Caco-2 (cell line): ENCODE measurements at regions not wholly inside any gene's neighbourhood (a gene's known extent, or its start where the extent isn't known, plus 50 kb on each side); places are given as distances from the start of the nearest gene placed in this dataset.

Source experiments
- BruUV-seq: library from RNA; stranded (reverse); fragments of 400-500 nt; replicated peaks from 2 replicates; lab custom pipeline; 2021; lab: Mats Ljungman, UMichigan
- CTCF ChIA-PET: fragments of 300-600 bp; sonication (Branson Sonifier 250); formaldehyde crosslinking; loops from one replicate; lab custom pipeline; 2022; ENCODE audit warnings: antibody characterized with exemption; lab: Charles Lee
- POLR2A ChIA-PET: fragments of 300-600 bp; sonication (Branson Sonifier 250); formaldehyde crosslinking; loops from one replicate; lab custom pipeline; 2022; ENCODE audit warnings: antibody characterized with exemption; lab: Charles Lee
- DNase-seq, 2 experiments: peaks; one replicate each; pipeline versions ENCODE4 v3.0.0 to v3.0.0-alpha.2; 2020 to 2022
- H3K27me3 ChIP-seq: replicated peaks from 2 replicates; pipeline ENCODE4 v1.6.0; 2011; ENCODE audit warnings: low read length; ENCODE audit not compliant: control insufficient read depth, insufficient read depth
- H3K36me3 ChIP-seq: 2 replicates; pipeline ENCODE4 v1.5.1; 2011; ENCODE audit warnings: low read length; ENCODE audit not compliant: control insufficient read depth, insufficient read depth
- H3K4me1 ChIP-seq: fragments of 250-450 bp; sonication (Bioruptor Pico); 2 replicates; pipeline ENCODE4 v1.5.1; 2020; ENCODE audit warnings: mild to moderate bottlenecking
- H3K4me3 ChIP-seq: 2 replicates; pipeline ENCODE4 v1.5.1; 2011; ENCODE audit warnings: low read depth, mild to moderate bottlenecking, control low read depth, low read length
- H3K9me3 ChIP-seq: fragments of 250-450 bp; sonication (Bioruptor Pico); 2 replicates; pipeline ENCODE4 v1.5.1; 2020; ENCODE audit warnings: mild to moderate bottlenecking, moderate library complexity
- H3K27ac Mint-ChIP-seq: one replicate; pipeline ENCODE4 v1.8.0; 2022; ENCODE audit warnings: mixed read lengths; ENCODE audit not compliant: unreplicated experiment
- H3K27me3 Mint-ChIP-seq: one replicate; pipeline ENCODE4 v1.8.0; 2022; ENCODE audit warnings: mixed read lengths; ENCODE audit not compliant: insufficient read depth, unreplicated experiment
- H3K36me3 Mint-ChIP-seq: one replicate; pipeline ENCODE4 v1.8.0; 2022; ENCODE audit warnings: mild to moderate bottlenecking, mixed read lengths; ENCODE audit not compliant: insufficient read depth, unreplicated experiment
- H3K4me1 Mint-ChIP-seq: one replicate; pipeline ENCODE4 v1.8.0; 2022; ENCODE audit warnings: low read depth, mixed read lengths; ENCODE audit not compliant: unreplicated experiment
- H3K4me3 Mint-ChIP-seq: one replicate; pipeline ENCODE4 v1.8.0; 2022; ENCODE audit warnings: mild to moderate bottlenecking, moderate library complexity, mixed read lengths; ENCODE audit not compliant: unreplicated experiment
- H3K9me3 Mint-ChIP-seq: one replicate; pipeline ENCODE4 v1.8.0; 2022; ENCODE audit warnings: mixed read lengths; ENCODE audit not compliant: unreplicated experiment
- intact Hi-C: fragments of 100-400 bp; cut with micrococcal nuclease; formaldehyde crosslinking; loops from one replicate; pipeline ENCODE4 v1.10.0; 2022; ENCODE audit not compliant: unreplicated experiment
- TF ChIP-seq, protein P1 (sequence below), 2 experiments: fragments of 200-600 bp in 1 of 2; IDR thresholded peaks; 1 replicate in 1 of 2; 2 replicates in 1 of 2; pipeline versions ENCODE4 v1.5.1 to v1.8.0; 2011 to 2022; ENCODE audit warnings: antibody characterized with exemption in 1 of 2, control low read depth in 1 of 2, inconsistent platforms in 1 of 2, low read depth in 1 of 2, low read length in 1 of 2, mild to moderate bottlenecking in 1 of 2, moderate library complexity in 1 of 2; ENCODE audit not compliant: insufficient read depth in 1 of 2, severe bottlenecking in 1 of 2, unreplicated experiment in 1 of 2

DNA sequence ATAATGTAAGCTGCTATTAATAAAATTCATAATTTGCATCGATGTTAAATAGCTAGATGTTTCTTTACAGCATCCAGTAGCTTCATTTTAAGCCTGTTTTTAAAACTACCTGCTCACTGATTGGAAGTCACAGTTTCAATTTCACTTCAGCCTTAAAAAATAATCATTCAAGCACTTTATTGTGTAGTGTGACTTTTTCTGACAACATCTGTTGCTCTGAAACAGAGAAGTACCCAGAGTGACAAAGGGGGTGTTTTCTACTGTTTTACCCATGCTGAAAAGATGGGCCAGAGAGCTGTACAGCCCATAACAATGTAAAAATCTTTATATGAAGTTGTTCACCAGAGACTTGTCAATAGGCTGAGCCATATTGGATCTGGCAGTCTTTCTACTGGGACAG, 437.2 kb downstream of the MDFIC start:
- Mint-ChIP-seq H3K4me3 (no peak overlapping the region), H3K4me1 (no peaks in the 10 kb centered on the region), H3K9me3 (no peaks in the 10 kb centered on the region), H3K27ac (no peak overlapping the region), H3K36me3 (no peaks in the 10 kb centered on the region), H3K27me3 (no peaks in the 10 kb centered on the region)
- intact Hi-C loops, result no loop called here
- BruUV-seq, result no TSS peak
- TF ChIP-seq, protein P1, sequence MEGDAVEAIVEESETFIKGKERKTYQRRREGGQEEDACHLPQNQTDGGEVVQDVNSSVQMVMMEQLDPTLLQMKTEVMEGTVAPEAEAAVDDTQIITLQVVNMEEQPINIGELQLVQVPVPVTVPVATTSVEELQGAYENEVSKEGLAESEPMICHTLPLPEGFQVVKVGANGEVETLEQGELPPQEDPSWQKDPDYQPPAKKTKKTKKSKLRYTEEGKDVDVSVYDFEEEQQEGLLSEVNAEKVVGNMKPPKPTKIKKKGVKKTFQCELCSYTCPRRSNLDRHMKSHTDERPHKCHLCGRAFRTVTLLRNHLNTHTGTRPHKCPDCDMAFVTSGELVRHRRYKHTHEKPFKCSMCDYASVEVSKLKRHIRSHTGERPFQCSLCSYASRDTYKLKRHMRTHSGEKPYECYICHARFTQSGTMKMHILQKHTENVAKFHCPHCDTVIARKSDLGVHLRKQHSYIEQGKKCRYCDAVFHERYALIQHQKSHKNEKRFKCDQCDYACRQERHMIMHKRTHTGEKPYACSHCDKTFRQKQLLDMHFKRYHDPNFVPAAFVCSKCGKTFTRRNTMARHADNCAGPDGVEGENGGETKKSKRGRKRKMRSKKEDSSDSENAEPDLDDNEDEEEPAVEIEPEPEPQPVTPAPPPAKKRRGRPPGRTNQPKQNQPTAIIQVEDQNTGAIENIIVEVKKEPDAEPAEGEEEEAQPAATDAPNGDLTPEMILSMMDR (IDR thresholded peaks at IDR 0.05; ENCODE audit: insufficient read depth in 1 of 2, low read depth in 1 of 2, low read length in 1 of 2, severe bottlenecking in 1 of 2, unreplicated experiment in 1 of 2), result no peak
- CTCF ChIA-PET, result no interaction called here
- no peak for DNase-seq
- POLR2A ChIA-PET, result no interaction called here
- H3K9me3 ChIP-seq, result no peaks in the 10 kb centered on the region
- H3K36me3 ChIP-seq, result no peaks in the 10 kb centered on the region
- no peak overlapping the region for H3K4me3 ChIP-seq
- H3K4me1 ChIP-seq, result no peaks in the 10 kb centered on the region
- no peaks in the 10 kb centered on the region for H3K27me3 ChIP-seq

DNA sequence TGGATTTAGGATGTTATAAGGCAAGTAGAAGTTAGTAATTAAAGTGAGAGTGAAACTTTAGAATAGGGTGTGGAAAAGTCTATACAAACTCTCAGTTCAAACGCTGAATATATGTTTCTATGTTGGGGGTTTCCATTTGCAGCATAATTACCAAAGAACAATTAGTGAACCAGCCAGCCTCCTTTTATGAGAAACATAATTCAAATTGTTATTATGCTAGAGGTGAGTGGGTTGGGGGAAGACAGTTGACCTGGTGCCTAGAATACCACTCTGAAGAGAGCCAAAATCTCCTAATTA, 435.8 kb downstream of the MDFIC start:
- Histone ChIP-seq H3K36me3 (no peaks in the 10 kb centered on the region), H3K4me1 (no peaks in the 10 kb centered on the region), H3K4me3 (no peak overlapping the region), H3K27me3 (no peaks in the 10 kb centered on the region), H3K9me3 (no peaks in the 10 kb centered on the region)
- no peak overlapping the region for H3K27ac Mint-ChIP-seq
- no peak for DNase-seq
- H3K9me3 Mint-ChIP-seq, result no peaks in the 10 kb centered on the region
- TF ChIP-seq, protein P1 (IDR thresholded peaks at IDR 0.05; ENCODE audit: insufficient read depth in 1 of 2, low read depth in 1 of 2, low read length in 1 of 2, severe bottlenecking in 1 of 2, unreplicated experiment in 1 of 2), result no peak
- ChIA-PET POLR2A (no interaction called here), CTCF (no interaction called here)
- H3K27me3 Mint-ChIP-seq, result no peaks in the 10 kb centered on the region
- no peak overlapping the region for H3K4me3 Mint-ChIP-seq
- intact Hi-C loops, result loop anchor here (2.0 kb wide), 1 partner anchor 493 kb away; no protein-coding TSS in a partner anchor
- no peaks in the 10 kb centered on the region for H3K4me1 Mint-ChIP-seq
- H3K36me3 Mint-ChIP-seq, result no peaks in the 10 kb centered on the region
- BruUV-seq, result no TSS peak

DNA sequence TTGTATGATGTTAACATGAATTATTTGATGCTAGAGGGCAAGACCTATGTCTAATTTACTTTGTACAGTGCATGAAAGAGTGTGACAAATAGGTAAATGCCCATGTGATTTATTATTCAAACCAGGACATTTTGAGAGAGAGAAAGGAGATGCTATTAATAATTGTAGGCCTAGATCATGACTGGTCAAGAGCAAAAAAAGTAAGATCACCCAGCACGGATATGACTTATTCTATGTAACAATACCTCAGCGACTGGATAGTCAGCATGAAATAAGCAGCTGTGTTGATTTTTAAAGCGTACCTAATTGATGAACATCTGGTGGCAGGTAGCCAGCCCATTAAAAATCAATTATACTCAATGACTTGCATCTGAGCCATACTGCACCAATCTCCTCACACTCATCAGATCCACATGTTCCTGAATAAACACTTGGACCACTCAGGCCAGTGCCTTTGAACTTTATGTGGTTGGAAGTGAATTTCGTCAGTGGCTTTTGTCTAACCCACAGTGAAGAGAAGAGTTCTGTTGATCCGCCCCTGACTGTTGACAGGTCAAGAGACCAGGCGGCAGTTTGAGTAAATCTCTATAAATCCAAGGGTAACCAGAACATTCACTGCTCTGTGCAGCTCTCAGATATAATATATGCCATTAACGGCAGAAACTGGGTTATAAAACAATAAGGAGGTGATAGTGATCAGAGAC, 435.3 kb downstream of the MDFIC start:
- no peak overlapping the region for H3K4me3 Mint-ChIP-seq
- H3K27me3 Mint-ChIP-seq, result no peaks in the 10 kb centered on the region
- ChIA-PET POLR2A (no interaction called here), CTCF (no interaction called here)
- no TSS peak for BruUV-seq
- DNase-seq, result no peak
- Histone ChIP-seq H3K27me3 (no peaks in the 10 kb centered on the region), H3K36me3 (no peaks in the 10 kb centered on the region), H3K9me3 (no peaks in the 10 kb centered on the region), H3K4me3 (no peak overlapping the region), H3K4me1 (no peaks in the 10 kb centered on the region)
- TF ChIP-seq, protein P1 (IDR thresholded peaks at IDR 0.05; ENCODE audit: insufficient read depth in 1 of 2, low read depth in 1 of 2, low read length in 1 of 2, severe bottlenecking in 1 of 2, unreplicated experiment in 1 of 2), result no peak
- H3K9me3 Mint-ChIP-seq, result no peaks in the 10 kb centered on the region
- no peak overlapping the region for H3K27ac Mint-ChIP-seq
- H3K36me3 Mint-ChIP-seq, result no peaks in the 10 kb centered on the region
- no peaks in the 10 kb centered on the region for H3K4me1 Mint-ChIP-seq
- intact Hi-C loops, result loop anchor here (1.0 to 2.0 kb wide), 4 partner anchors 119 to 494 kb away; no protein-coding TSS in a partner anchor
